MM.1S (cell line): ENCODE measurements at regions not wholly inside any gene's neighbourhood (a gene's known extent, or its start where the extent isn't known, plus 50 kb on each side); places are given as distances from the start of the nearest gene placed in this dataset.

Source experiments
- DNase-seq: peaks from one replicate; pipeline ENCODE4 v3.0.0-alpha.2; 2015
- H2AFZ ChIP-seq: fragments of 300-600 bp; sonication (generic); 2 replicates; pipeline ENCODE4 v1.6.0; 2016; ENCODE audit warnings: antibody characterized with exemption, low read length
- H3F3A ChIP-seq: fragments of 300-600 bp; sonication (generic); 2 replicates; pipeline ENCODE4 v1.6.1; 2016; ENCODE audit warnings: mild to moderate bottlenecking, antibody characterized with exemption, low read length, moderate library complexity, mixed read lengths; ENCODE audit not compliant: insufficient read depth
- H3K27ac ChIP-seq: fragments of 300-600 bp; sonication (generic); 2 replicates; pipeline ENCODE4 v1.5.1; 2016; ENCODE audit warnings: mild to moderate bottlenecking, low read length
- H3K27me3 ChIP-seq: fragments of 300-600 bp; sonication (generic); replicated peaks from 2 replicates; pipeline ENCODE4 v1.6.0; 2016; ENCODE audit warnings: low read length; ENCODE audit not compliant: insufficient read depth
- H3K36me3 ChIP-seq: fragments of 300-600 bp; sonication (generic); replicated peaks from 2 replicates; pipeline ENCODE4 v1.6.1; 2016; ENCODE audit warnings: mild to moderate bottlenecking, low read length, mixed read lengths; ENCODE audit not compliant: insufficient read depth
- H3K4me1 ChIP-seq: fragments of 300-600 bp; sonication (generic); 2 replicates; pipeline ENCODE4 v1.6.1; 2016; ENCODE audit warnings: low read length, mixed read lengths
- H3K4me2 ChIP-seq: fragments of 300-600 bp; sonication (generic); 2 replicates; pipeline ENCODE4 v1.6.0; 2016; ENCODE audit warnings: low read depth, low read length
- H3K4me3 ChIP-seq: fragments of 300-600 bp; sonication (generic); 2 replicates; pipeline ENCODE4 v1.5.1; 2016; ENCODE audit warnings: low read length, mixed read lengths
- H3K79me2 ChIP-seq: fragments of 300-600 bp; sonication (generic); 2 replicates; pipeline ENCODE4 v1.6.1; 2016; ENCODE audit warnings: mixed run types, low read length, mixed read lengths
- H3K9ac ChIP-seq: fragments of 300-600 bp; sonication (generic); 2 replicates; pipeline ENCODE4 v1.6.1; 2016; ENCODE audit warnings: low read length, mixed read lengths
- H3K9me2 ChIP-seq: fragments of 300-600 bp; sonication (generic); replicated peaks from 2 replicates; pipeline ENCODE4 v1.6.1; 2016; ENCODE audit warnings: mild to moderate bottlenecking, low read length, mixed read lengths; ENCODE audit not compliant: insufficient read depth
- H3K9me3 ChIP-seq: fragments of 300-600 bp; sonication (generic); replicated peaks from 2 replicates; pipeline ENCODE4 v1.6.1; 2016; ENCODE audit warnings: mild to moderate bottlenecking, low read length, mixed read lengths; ENCODE audit not compliant: insufficient read depth
- H4K20me1 ChIP-seq: fragments of 300-600 bp; sonication (generic); 2 replicates; pipeline ENCODE4 v1.6.1; 2016; ENCODE audit warnings: mild to moderate bottlenecking, low read length, moderate library complexity, mixed read lengths; ENCODE audit not compliant: insufficient read depth
- EZH2 ChIP-seq: fragments of 300-600 bp; sonication (generic); optimal IDR thresholded peaks from 2 replicates; pipeline ENCODE3; 2017; ENCODE audit warnings: low read depth, mild to moderate bottlenecking, antibody characterized with exemption, low read length, mixed read lengths
- EZH2phosphoT487 ChIP-seq: fragments of 300-600 bp; sonication (generic); IDR thresholded peaks from 2 replicates; pipeline ENCODE4 v1.6.1; 2018; ENCODE audit warnings: antibody characterized with exemption, low read length
- TF ChIP-seq, protein P1 (sequence below): fragments of 300-600 bp; sonication (generic); IDR thresholded peaks from 2 replicates; pipeline ENCODE4 v1.5.1; 2016; ENCODE audit warnings: antibody characterized with exemption, low read length, mixed read lengths

- Histone ChIP-seq H4K20me1 (no peaks in the 10 kb centered on the region), H3F3A (no peaks in the 10 kb centered on the region), H3K4me3 (no peak overlapping the region), H3K79me2 (no peaks in the 10 kb centered on the region), H3K9ac (no peak overlapping the region), H3K9me2 (0 out of 2 replicates have a peak, but pooled peaks cover 4% of the 10 kb centered on the region), H3K36me3 (no peaks in the 10 kb centered on the region), H3K4me1 (no peaks in the 10 kb centered on the region), H3K27me3 (no peaks in the 10 kb centered on the region), H3K9me3 (no peaks in the 10 kb centered on the region; the same call in 1 of the 2 replicates), H3K4me2 (no peak overlapping the region), H3K27ac (no peak overlapping the region), H2AFZ (no peak overlapping the region)
- no peak for DNase-seq
- TF ChIP-seq EZH2phosphoT487: no peak
- no peak for TF ChIP-seq EZH2
- TF ChIP-seq, protein P1, sequence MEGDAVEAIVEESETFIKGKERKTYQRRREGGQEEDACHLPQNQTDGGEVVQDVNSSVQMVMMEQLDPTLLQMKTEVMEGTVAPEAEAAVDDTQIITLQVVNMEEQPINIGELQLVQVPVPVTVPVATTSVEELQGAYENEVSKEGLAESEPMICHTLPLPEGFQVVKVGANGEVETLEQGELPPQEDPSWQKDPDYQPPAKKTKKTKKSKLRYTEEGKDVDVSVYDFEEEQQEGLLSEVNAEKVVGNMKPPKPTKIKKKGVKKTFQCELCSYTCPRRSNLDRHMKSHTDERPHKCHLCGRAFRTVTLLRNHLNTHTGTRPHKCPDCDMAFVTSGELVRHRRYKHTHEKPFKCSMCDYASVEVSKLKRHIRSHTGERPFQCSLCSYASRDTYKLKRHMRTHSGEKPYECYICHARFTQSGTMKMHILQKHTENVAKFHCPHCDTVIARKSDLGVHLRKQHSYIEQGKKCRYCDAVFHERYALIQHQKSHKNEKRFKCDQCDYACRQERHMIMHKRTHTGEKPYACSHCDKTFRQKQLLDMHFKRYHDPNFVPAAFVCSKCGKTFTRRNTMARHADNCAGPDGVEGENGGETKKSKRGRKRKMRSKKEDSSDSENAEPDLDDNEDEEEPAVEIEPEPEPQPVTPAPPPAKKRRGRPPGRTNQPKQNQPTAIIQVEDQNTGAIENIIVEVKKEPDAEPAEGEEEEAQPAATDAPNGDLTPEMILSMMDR: no peak
Measured at GRCh38 chr5:163377982-163378381, 59.4 kb upstream of the CCNG1 start.

- no peaks in the 10 kb centered on the region for H3K79me2 ChIP-seq
- H3K4me3 ChIP-seq: no peak overlapping the region
- TF ChIP-seq EZH2phosphoT487 (no peak), EZH2 (no peak)
- TF ChIP-seq, protein P1: no peak
- H3K9ac ChIP-seq: no peak overlapping the region
- H4K20me1 ChIP-seq: no peaks in the 10 kb centered on the region
- H3K36me3 ChIP-seq: no peaks in the 10 kb centered on the region
- no peaks in the 10 kb centered on the region for H3K4me1 ChIP-seq
- DNase-seq: no peak
- 0 out of 2 replicates have a peak, but pooled peaks cover 4% of the 10 kb centered on the region for H3K9me2 ChIP-seq
- no peak overlapping the region for H3K4me2 ChIP-seq
- H3F3A ChIP-seq: no peaks in the 10 kb centered on the region
- no peaks in the 10 kb centered on the region; the same call in 1 of the 2 replicates for H3K9me3 ChIP-seq
- no peak overlapping the region for H3K27ac ChIP-seq
- H3K27me3 ChIP-seq: no peaks in the 10 kb centered on the region
- H2AFZ ChIP-seq: no peak overlapping the region
Measured at GRCh38 chr5:163379298-163380155, 57.9 kb upstream of the CCNG1 start.

DNA sequence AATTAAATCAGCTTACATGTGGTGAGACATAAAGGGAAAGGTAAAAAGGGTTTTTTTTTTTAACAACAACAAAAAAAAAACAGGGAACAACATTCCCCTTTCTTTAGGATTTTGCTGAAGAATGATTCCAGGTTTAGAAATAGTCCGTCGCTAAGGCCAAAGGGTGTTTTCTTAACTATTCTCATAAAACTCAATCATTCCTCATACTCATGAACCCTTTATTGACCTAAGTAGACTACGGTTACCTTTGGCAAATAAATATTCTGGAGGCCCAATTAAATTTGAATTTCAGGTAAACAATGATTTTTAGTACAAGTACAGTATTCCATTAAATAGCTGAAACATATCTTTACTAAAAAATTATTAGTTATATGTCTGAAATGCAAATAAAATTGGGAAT lies 55.6 kb upstream of the CCNG1 start:
- Histone ChIP-seq H3K36me3 (no peaks in the 10 kb centered on the region), H3K27ac (no peak overlapping the region), H3F3A (no peaks in the 10 kb centered on the region)

More for the DNA sequence above, 55.6 kb upstream of the CCNG1 start:
- Histone ChIP-seq H3K79me2 (no peaks in the 10 kb centered on the region), H3K4me1 (no peaks in the 10 kb centered on the region), H3K9me3 (no peaks in the 10 kb centered on the region), H2AFZ (no peak overlapping the region), H4K20me1 (no peaks in the 10 kb centered on the region), H3K9ac (no peak overlapping the region), H3K27me3 (no peaks in the 10 kb centered on the region), H3K4me3 (no peak overlapping the region), H3K9me2 (0 out of 2 replicates have a peak, but pooled peaks cover 4% of the 10 kb centered on the region), H3K4me2 (no peak overlapping the region)
- TF ChIP-seq, protein P1: no peak
- TF ChIP-seq EZH2phosphoT487 (no peak), EZH2 (no peak)
- no peak for DNase-seq
